ENCODE measurements at regions not wholly inside any gene's neighbourhood (a gene's known extent, or its start where the extent isn't known, plus 50 kb on each side); places are given as distances from the start of the nearest gene placed in this dataset.

GRCh38 chr2:138132108-138132507, 167.8 kb downstream of the HNMT start:
- H3K4me2 ChIP-seq = no peak overlapping the region
- TF ChIP-seq REST (IDR thresholded peaks at IDR 0.05; ENCODE audit: unreplicated experiment) (no peak), POLR2AphosphoS5 (IDR thresholded peaks at IDR 0.05; ENCODE audit: low read depth) (no peak), EZH2 (IDR thresholded peaks at IDR 0.05; ENCODE audit: low read depth, unreplicated experiment) (no peak), NANOG (IDR thresholded peaks at IDR 0.05; ENCODE audit: borderline replicate concordance) (no peak), JUNB (IDR thresholded peaks at IDR 0.05; ENCODE audit: unreplicated experiment) (no peak)
- TF ChIP-seq, protein P1, sequence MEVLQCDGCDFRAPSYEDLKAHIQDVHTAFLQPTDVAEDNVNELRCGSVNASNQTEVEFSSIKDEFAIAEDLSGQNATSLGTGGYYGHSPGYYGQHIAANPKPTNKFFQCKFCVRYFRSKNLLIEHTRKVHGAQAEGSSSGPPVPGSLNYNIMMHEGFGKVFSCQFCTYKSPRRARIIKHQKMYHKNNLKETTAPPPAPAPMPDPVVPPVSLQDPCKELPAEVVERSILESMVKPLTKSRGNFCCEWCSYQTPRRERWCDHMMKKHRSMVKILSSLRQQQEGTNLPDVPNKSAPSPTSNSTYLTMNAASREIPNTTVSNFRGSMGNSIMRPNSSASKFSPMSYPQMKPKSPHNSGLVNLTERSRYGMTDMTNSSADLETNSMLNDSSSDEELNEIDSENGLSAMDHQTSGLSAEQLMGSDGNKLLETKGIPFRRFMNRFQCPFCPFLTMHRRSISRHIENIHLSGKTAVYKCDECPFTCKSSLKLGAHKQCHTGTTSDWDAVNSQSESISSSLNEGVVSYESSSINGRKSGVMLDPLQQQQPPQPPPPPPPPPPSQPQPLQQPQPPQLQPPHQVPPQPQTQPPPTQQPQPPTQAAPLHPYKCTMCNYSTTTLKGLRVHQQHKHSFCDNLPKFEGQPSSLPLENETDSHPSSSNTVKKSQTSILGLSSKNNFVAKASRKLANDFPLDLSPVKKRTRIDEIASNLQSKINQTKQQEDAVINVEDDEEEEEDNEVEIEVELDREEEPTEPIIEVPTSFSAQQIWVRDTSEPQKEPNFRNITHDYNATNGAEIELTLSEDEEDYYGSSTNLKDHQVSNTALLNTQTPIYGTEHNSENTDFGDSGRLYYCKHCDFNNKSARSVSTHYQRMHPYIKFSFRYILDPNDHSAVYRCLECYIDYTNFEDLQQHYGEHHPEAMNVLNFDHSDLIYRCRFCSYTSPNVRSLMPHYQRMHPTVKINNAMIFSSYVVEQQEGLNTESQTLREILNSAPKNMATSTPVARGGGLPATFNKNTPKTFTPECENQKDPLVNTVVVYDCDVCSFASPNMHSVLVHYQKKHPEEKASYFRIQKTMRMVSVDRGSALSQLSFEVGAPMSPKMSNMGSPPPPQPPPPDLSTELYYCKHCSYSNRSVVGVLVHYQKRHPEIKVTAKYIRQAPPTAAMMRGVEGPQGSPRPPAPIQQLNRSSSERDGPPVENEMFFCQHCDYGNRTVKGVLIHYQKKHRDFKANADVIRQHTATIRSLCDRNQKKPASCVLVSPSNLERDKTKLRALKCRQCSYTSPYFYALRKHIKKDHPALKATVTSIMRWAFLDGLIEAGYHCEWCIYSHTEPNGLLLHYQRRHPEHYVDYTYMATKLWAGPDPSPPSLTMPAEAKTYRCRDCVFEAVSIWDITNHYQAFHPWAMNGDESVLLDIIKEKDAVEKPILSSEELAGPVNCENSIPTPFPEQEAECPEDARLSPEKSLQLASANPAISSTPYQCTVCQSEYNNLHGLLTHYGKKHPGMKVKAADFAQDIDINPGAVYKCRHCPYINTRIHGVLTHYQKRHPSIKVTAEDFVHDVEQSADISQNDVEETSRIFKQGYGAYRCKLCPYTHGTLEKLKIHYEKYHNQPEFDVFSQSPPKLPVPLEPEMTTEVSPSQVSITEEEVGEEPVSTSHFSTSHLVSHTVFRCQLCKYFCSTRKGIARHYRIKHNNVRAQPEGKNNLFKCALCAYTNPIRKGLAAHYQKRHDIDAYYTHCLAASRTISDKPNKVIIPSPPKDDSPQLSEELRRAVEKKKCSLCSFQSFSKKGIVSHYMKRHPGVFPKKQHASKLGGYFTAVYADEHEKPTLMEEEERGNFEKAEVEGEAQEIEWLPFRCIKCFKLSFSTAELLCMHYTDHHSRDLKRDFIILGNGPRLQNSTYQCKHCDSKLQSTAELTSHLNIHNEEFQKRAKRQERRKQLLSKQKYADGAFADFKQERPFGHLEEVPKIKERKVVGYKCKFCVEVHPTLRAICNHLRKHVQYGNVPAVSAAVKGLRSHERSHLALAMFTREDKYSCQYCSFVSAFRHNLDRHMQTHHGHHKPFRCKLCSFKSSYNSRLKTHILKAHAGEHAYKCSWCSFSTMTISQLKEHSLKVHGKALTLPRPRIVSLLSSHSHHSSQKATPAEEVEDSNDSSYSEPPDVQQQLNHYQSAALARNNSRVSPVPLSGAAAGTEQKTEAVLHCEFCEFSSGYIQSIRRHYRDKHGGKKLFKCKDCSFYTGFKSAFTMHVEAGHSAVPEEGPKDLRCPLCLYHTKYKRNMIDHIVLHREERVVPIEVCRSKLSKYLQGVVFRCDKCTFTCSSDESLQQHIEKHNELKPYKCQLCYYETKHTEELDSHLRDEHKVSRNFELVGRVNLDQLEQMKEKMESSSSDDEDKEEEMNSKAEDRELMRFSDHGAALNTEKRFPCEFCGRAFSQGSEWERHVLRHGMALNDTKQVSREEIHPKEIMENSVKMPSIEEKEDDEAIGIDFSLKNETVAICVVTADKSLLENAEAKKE (CRISPR knock-in tag; IDR thresholded peaks at IDR 0.05) = no peak
- H3K27ac ChIP-seq (ENCODE audit: low read depth) = no peak overlapping the region
- Mint-ChIP-seq H3K9me3 (no peaks in the 10 kb centered on the region), H3K27ac (no peak overlapping the region), H3K4me1 (peaks cover 39% of the 10 kb centered on the region), H3K4me3 (no peak overlapping the region), H3K36me3 (ENCODE audit: low read depth) (no peaks in the 10 kb centered on the region), H3K27me3 (ENCODE audit: insufficient read depth, low read depth, poor library complexity) (no peaks in the 10 kb centered on the region)
- DNase-seq (ENCODE audit: low spot score) (no peak), ATAC-seq (no peak)
- H3K9me2 ChIP-seq (ENCODE audit: insufficient read depth) = 0 out of 2 replicates have a peak, but pooled peaks cover 4% of the 10 kb centered on the region
- H2AFZ ChIP-seq = no peak overlapping the region
- H4K20me1 ChIP-seq (replicated peaks; ENCODE audit: insufficient read depth) = no peaks in the 10 kb centered on the region
- H3K4me1 ChIP-seq (ENCODE audit: insufficient read depth) = peaks cover 34% of the 10 kb centered on the region
- H3F3A ChIP-seq (replicated peaks; ENCODE audit: low read depth) = no peaks in the 10 kb centered on the region
- no peaks in the 10 kb centered on the region for H3K79me2 ChIP-seq (replicated peaks; ENCODE audit: insufficient read depth)
- H3K36me3 ChIP-seq (ENCODE audit: insufficient read depth) = no peaks in the 10 kb centered on the region
- H3K4me3 ChIP-seq = no peak overlapping the region
- H3K27me3 ChIP-seq (ENCODE audit: insufficient read depth) = no peaks in the 10 kb centered on the region

Data from GM23338 (cell line).